ENCODE measurements at regions not wholly inside any gene's neighbourhood (a gene's known extent, or its start where the extent isn't known, plus 50 kb on each side); places are given as distances from the start of the nearest gene placed in this dataset.
"Not testable (repeated sequence)": the region's sequence is repeated elsewhere in the genome, so short reads cannot be mapped to it uniquely, and the experiment has no call there.

DNA sequence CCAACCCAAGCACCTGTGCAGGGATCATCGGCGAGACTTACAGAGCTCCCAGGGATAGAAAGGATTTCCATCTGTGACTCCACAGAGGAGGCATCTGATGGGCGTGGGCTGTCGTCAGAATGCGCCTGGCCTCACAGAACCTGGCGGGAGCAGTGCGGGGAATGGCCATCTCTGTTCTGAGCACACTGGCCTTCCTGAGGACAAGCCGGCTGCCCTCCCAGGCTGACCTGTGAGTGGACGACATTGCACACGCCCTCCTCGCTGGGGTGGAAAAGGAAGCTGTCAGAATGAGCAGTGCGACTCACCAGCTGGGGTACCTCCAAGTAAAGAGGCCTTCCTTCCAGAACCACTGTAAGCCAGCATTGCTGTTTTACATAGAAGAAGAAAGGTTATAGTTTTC, 234.6 kb upstream of the PITRM1 start:
- DNase-seq (ENCODE audit: low read depth), result no peak

DNA sequence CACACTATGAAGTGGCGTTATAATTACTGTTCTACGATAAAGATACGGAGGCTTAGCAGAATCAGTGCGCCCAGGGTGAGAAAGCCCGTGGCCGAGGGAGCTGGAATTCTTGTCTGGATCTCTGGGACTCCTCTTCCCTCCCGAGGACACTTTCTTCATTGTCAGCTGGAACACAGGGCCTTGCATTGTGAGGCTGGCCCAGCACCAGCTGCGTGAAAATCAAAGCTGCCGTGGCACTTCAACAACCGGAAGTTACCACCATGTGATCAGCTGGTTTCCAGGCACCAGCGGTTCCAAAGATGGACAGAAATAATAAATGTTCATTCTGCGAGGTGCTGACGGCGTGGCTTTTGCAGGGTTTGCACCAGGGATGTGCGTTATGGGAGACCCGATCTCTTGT, 234.0 kb upstream of the PITRM1 start:
- DNase-seq (ENCODE audit: low read depth), result no peak

DNA sequence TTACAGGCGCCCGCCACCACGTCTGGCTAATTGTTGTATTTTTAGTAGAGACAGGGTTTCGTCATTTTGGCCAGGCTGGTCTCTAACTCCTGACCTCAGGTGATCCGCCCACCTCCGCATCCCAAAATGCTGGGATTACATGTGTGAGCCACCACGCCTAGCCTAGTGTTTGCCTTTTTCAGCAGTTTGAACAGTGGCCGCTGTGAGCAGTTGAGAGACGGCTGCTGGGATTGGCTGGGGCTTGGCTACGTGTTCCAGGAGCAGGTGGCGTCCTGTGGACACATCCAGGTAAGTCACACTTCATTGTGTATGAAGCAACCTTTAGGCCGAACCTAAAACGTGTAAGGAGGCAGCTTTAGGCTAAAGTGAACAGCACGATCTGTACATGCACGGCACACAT, 231.8 kb upstream of the PITRM1 start:
- no peak for DNase-seq (ENCODE audit: low read depth)

DNA sequence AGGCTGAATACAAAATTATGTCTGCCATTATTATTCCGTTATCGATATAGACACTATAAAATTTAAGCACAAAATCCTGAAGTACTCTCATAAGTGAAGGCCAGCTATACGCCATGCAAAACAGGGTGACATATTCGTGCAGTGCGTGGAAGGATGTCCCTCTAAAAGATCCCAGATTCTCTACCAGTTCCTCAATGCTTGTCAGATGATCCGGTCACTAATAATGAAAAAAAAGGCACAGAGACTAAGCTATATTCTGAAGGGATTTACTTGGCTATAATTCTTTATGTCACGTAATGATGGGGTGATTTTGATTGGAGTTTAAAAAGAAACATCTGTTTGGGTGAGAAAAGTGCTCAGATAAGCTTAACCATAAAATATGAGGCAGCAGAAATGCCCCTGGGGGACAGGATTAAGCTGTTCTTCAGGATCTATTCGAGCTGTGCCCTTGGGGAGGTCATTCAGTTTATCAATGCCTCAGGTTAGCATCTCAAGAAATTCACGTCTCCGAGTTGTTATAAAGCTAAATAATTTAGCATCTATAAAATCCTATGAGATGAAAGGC, 229.7 kb upstream of the PITRM1 start:
- DNase-seq (ENCODE audit: low read depth), result no peak

DNA sequence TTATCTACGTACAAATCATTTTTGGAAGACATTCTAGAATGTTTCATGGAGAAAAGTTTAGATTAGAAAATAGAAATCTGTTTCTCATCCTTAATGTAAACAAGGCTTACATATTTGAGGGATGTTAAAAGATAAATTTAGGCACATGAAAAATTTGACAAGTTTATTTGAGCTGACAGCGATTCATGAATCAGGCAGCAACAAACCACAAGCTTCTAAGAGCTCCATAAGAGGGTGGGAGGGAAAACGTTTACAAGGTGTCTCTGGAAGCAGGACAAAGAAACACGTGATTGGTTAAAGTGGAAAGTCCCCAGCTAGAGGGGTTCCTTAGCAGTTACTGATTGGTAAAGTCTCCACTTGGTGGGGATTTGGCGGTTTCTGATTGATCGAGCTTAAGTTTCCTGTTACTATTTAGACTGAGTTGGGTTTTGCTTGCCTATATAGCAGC, 228.9 kb upstream of the PITRM1 start:
- DNase-seq (ENCODE audit: low read depth), result no peak

DNA sequence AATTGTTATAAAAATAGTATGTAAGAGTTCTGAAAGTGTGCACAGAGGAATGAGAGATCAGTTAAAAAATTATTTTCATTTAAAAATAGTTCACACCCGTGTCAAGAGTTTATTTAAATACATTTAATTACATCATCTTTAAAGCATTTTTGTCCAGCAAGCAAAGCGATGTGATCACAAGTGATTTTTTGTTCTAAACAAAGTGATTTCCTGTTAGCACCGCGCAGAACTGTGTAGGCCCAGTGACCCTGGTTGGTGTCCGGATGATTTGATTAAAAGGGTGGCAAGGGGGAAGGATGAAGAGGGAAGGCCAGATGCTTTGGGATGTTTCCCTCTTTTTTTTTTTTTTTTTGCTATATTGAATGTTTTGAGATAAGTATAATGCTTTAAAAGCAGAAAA, 227.8 kb upstream of the PITRM1 start:
- no peak for DNase-seq (ENCODE audit: low read depth)

DNA sequence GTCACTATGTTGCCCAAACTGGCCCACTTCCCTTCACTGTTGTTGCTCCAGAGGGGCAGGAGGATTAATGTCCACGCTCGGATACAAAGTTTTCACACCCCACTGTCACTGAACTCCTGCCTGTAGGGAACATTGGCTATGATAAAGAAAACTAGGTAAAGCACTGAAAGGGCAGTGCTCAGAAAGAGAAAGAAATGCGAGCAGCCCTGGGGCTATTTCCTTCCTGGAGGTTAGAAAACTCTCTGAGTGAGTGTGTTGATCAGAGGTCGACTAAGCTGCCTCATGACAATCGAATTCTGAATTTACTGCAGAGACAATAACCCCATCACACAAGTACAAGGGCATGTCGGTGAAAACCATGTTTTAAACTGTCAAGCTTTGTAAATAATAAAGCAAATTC, 227.2 kb upstream of the PITRM1 start:
- no peak for DNase-seq (ENCODE audit: low read depth)

DNA sequence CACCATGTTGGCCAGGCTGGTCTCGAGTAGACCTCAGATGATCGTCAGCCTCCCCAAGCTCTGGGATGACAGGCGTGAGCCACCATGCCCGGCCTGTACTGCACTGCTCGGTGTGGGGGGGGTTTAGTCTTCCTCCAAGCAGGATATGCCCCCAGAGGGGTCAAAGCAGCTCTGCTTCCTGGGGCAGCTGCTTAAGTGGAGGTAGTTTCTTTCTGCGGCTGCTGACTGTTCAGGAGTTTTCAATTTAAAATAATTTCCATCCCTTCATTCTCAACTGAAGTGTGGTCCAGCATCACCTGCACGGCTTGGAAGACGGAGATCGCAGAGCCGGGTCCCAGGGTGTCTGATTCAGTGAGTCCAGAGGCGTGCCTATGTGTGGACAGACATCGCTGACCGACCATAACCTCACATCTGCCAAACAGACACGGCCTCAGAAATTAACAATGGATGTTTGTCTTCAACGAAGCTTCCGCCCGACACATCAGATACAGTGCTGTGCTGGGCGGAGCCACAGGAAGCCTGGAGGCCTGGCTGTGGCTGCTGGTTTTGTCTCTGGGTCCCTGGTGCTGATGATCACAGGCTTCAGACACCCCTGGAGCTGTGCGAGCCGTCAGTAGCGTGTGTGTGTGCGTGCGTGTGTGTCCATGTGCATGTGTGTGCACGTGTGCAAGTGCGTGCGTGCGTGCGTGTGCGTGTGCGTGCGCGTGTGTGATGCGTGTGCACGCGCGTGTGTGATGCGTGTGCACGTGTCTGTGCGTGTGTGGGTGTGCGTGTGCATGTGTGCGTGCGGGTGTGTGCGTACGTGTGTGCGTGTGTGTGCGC, 226.5 kb upstream of the PITRM1 start:
- no peak for DNase-seq (ENCODE audit: low read depth)

DNA sequence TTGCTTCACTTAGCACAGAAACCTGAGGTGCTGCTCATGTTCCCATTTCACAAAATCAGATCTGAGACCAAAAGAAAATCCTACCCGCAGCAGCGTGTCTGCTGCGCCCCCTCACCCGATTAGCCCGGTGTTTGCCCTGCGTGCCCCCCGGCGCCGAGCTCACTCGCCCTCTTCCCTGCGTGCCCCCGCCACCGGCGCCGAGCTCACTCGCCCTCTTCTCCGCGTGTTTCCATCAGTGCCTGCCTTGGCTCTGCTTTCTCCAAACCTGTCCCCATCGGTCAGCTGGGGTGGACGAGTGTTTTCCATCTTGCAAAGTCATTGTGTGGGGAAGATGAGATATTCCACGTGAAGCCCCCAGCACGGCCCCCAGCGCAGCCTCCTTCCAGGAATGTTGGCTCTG, 225.3 kb upstream of the PITRM1 start:
- DNase-seq (ENCODE audit: low read depth), result no peak

DNA sequence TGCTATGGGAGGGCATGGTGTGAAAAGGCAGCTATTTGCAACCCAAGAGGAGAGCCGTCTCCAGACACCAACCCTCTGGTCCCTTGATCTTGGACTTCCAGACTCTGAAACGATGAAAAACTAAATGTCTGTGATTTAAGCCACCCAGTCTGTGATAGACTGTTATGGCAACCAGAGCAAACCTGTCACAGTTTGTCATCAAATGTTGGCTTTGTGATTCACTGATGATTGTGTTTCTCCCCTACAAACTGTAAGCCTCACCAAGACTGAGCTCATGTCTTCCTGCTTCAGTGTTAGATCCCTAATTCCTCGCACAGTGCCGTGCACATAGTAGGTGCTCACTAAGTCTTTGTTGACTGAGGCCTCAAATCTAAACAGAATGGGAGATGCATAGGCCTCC, 224.6 kb upstream of the PITRM1 start:
- DNase-seq (ENCODE audit: low read depth), result no peak

DNA sequence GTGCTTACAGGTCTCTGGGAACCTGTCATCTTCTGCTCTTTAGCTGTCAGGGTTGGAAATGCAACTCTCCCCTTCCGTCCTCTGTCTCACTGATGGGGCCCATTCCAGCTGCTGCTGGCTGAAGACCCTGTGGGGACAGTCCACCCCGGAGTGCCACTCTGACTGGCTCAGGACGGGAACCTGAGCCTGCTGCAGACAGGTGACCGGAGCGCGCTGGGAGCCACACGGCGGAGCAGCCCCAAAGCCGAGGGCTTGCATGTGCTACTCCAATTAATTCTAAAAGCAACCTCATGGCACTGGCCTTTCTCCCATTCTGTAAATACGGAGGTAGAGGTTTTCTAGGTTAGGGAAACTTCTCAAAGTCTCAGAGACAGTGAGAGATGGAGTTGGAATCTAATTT, 223.5 kb upstream of the PITRM1 start:
- DNase-seq (ENCODE audit: low read depth), result no peak

DNA sequence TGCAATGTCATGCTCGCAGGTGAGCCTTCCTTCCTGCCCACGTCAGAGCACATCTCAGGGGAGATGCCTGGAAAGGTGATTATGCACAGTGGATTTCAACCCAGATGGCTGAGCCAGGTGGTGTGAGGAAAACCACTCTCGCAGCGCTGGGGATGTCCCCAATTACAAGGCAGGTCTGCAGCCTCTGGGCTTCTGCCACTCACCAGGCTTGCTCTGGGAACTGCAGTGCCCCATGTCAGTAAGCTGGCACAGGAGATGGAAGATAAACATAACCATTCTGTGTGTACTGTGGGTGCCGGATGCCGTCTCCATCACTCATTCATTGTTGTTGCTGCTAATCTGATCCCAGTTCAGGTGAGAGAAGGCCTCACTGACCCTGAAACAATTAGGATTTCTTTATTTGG, 222.9 kb upstream of the PITRM1 start:
- DNase-seq (ENCODE audit: low read depth), result no peak

DNA sequence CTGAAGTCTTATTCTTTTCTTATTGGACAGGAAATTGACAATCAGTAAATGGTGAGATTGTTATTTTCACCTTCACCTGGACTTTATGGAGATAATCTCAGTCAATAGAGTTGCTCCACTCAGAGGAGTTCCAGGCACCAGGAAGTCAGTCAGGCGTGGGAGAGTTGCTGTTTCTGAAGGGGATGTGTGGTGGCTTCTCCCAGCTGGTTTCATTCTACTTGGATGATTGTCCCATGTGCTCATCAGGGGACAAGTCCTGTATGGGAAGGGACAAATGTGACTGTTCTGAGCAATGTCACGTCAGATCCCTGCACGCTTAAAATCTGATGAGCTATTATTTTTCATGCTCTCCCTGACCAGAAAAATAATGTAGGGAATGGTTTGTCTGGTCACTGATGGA, 222.5 kb upstream of the PITRM1 start:
- DNase-seq (ENCODE audit: low read depth), result no peak

DNA sequence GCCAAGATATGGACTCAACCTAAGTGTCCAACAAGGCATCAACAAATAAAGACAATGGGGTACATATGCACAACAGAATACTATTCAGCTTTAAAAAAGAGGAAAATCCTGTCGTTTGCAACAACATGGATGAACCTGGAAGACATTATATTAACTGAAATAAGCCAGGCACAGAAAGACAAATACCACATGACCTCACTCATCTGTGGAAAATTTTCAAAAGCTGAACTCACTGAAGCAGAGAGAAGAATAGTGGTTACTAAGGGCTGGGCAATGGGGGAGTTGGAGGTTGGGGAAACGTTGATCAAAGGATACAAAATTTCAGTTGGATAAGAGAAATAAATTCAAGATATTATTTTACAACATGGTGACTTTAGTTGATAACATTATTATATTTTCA, 221.4 kb upstream of the PITRM1 start:
- DNase-seq (ENCODE audit: low read depth), result no peak

DNA sequence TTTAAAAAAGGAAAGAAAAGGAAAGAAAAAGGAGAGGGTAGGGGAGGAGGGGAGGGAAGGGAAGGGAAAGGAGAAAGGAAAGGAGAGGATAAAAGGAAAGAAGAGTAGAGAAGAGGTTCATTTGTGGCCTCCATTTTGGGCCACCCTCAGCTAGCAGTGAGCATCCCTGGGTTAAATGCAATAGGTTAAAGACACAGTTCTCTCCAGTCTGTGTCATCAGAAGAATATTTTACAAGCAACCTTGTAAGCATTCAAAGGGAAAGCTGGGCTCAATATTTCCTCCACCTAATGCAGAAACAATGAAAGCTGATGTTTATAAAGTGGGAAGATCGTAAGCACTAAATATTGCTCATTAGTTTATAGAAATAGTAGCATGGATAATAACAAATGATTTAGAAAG, 219.1 kb upstream of the PITRM1 start:
- no peak for DNase-seq (ENCODE audit: low read depth)

DNA sequence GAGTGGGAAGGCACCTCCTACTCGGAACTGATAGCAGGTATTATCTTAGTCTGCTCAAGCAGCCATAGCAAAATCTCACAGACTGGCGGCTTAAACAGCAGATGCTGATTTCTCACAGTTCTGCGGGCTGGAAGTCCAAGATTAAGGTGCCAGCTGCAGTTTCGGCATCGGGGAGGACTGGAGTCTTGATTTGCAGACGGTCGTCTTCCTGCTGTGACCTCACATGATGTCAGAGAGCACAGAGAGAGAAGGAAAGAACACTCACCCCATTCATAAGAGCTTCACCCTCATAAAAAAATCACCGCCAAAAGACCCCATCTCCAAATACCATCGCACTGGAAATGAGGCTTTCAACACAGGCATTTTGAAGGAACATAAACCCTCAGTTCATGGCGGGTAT, 216.5 kb upstream of the PITRM1 start:
- DNase-seq (ENCODE audit: low read depth), result no peak

DNA sequence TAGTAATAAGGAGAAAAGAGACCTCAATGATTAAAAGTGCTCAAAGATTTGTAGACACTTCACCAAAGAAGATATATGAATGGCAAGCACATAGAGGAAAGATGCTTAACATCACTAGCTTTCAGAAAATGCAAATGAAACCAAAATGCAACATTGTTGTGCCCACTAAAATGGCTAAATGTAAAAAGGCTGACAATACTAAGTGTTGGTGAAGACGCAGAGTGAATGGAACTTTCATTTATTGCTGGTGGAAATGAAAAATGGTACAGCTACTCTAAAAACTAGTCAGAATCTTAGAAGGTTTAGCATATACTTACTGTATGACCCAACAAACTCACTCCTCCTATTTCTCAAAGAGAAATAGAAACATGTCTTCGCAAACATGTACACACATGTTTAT, 212.9 kb upstream of the PITRM1 start:
- DNase-seq (ENCODE audit: low read depth), result no peak

DNA sequence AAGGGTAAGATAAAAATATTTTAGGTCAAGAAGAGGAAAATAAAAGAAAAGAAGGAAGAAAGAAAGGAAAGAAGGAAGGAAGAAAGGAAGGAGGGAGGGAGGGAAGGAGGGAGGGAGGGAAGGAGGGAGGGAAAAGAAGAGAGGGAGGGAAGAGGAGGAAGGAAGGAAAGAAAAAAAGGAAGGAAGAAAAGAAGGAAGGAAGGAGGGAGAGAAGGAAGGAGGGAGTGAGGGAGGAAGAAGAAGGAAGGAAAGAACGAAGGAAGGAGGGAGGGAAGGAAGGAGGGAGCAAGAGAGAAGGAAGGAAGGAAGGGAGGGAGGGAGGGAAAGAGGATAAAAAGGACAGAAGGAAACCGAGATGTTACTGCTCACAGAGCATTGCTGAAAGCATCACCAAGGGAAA, 209.5 kb upstream of the PITRM1 start:
- DNase-seq (ENCODE audit: low read depth), result no peak

DNA sequence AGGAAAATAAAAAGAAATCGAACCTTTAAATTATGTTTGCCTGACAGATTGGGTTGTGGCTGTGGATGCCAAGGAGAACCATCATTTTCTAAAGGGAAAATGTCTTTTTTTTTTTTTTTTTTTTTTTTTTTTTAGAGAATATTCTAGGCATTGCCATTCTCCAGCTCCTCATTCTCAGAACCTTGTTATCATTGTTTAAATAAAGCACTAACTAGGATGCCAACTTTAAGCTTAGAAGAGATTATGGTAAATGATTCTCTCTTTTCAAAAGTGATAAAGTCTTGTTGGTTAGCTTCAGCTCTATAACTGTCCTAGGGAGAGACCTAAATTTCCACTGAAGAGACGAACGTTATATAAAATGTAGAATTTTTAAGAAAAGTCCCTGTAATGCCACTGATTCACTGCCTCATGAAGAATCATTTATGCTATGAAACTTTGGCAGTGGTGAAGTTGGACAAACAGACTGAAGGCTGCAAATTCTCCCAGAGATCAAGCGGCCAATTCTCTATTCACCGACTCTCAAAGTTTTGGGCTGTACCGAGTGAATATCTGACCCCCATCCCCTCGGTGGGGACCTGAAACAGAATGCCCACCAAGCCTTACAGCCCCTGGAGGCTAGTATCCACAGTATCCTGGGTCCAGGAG, 207.9 kb upstream of the PITRM1 start:
- no peak for DNase-seq (ENCODE audit: low read depth)

DNA sequence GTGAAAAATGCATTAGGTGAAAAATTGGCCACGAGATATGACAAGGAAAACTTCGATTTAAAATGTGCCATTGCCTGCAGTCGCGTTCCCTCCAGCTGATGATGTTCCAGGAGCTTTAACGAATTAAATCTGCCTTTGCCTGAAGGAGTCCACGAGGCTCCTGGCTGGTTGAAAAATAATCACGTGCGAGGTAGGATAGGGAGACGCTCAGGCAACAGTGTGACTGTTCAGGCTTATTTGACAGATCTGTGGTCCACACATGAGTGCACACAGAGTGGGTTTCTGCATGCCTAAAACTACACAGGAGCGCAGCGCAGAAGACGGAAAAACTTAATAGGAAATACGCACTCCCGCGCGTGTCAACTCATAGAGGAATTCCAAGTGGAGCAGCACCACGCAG, 204.0 kb upstream of the PITRM1 start:
- no peak for DNase-seq (ENCODE audit: low read depth)

DNA sequence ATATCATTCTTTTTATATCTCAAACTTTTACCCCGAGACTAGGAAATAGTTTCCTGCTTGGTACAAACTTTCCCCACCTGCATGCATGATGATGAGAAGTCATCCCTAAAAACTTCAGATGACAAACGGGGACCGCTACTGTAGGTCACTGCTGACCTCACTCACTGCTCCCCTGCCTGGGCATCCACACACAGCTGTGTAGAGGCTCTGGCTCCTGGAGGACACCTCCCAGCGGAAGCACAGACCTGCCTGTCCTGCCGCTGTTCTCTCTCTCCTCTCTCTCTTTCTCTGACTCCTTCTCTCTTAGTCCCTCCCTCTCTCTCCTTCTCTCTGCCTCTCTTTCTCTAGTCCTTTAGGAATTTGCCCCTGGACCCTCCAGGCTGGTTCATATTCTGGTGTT, 202.9 kb upstream of the PITRM1 start:
- DNase-seq (ENCODE audit: low read depth), result no peak

DNA sequence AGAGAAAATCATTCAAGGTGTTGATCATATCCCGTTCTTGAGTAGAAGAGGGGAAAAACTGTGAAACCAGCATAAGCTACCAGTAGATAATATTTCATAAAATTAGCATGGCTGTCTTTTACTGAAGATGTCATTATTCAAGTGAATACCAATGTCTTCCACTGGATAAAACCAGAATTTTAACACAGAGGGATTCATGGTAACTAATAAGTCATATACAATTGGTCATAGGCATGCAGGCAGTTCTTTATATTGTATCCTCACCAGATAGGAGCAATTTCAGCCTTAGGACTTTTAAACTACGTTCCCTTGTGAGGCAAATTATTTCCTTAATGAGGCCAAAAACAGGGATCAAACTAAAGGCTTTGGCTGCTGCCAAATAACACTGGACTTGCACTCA, 202.3 kb upstream of the PITRM1 start:
- DNase-seq (ENCODE audit: low read depth), result no peak

DNA sequence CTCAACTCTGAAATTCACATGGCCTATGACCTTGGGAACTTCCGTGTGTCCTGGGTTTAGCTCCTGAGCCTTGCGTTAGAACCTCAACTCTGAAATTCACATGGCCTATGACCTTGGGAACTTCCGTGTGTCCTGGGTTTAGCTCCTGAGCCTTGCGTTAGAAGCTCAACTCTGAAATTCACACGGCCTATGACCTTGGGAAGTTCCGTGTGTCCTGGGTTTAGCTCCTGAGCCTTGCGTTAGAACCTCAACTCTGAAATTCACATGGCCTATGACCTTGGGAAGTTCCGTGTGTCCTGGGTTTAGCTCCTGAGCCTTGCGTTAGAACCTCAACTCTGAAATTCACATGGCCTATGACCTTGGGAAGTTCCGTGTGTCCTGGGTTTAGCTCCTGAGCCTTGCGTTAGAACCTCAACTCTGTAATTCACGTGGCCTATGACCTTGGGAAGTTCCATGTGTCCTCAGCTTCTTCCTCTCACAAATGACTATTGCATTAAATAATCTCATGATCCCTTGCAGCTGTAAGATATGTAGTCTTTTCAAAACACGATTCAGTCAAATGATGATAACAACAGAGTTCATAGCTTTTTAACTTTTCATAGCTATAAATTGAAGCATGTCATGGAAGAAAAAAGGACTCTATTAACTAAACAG, 200.9 kb upstream of the PITRM1 start:
- DNase-seq (ENCODE audit: low read depth), result not testable (repeated sequence)
